DMS53 (cell line): ENCODE measurements at regions not wholly inside any gene's neighbourhood (a gene's known extent, or its start where the extent isn't known, plus 50 kb on each side); places are given as distances from the start of the nearest gene placed in this dataset.
A peak's percentile ranks its signal among the peaks of the same experiment; 100 is the strongest.

ENCODE experiments used
- DNase-seq: peaks from one replicate; lab custom pipeline; 2025; lab: John Stamatoyannopoulos, UW

DNA sequence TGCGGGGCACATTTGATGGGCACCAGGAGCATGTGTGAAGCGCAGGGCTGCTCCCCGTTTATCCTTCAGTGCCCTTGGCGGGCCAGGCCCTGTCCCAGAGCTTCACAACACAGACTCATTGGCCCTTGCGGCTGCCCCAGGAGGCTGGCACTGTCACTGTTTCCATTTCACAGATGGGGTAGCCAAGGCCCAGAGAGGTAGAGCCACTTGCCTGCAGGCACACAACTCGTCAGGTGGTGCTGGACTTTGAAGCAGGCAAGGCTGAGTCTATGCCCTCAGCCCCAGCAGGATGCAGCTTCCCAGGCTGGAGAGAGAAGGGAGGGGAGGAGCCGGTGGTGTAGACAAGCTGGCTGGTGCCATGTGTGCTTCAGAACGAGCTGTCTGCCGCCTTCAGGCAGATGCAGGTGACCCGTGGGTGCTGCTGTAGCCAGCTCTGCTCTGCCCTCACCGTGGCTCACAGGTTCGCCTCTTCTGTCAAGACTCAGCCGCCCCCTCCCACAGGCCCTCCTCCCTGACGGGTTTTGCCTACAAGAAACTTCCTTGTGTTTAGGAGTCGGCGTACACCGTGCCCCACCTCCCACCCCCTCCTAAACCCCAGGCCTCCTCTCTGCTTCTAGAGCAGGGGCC is 232.3 kb upstream of the CIBAR2 start:
- peak; percentile 13 for DNase-seq

DNA sequence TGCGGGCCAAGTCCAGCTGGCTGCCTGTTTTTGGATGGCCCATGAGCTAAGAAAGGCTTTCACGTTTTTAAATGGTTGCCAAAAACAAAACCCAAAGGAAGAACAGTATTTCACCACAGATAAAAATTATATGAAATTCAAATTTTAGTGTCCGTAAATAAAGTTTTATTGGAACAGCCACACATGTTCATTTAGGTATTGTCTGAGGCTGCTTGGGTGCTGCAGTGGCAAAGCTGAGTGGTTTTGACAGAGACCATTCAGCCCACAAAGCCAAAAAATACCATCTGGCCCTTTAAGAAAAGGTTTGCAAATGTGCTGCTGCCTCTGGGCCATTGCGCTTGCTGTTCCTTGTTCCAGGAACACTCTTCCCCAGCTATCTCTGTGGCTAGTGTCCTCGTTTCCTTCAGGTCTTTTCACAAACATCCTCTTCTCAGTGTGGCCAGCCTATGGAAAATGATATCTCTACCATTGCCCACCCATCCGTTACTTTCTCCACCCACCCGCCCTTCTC is 232.9 kb upstream of the CIBAR2 start:
- DNase-seq, result no peak

DNA sequence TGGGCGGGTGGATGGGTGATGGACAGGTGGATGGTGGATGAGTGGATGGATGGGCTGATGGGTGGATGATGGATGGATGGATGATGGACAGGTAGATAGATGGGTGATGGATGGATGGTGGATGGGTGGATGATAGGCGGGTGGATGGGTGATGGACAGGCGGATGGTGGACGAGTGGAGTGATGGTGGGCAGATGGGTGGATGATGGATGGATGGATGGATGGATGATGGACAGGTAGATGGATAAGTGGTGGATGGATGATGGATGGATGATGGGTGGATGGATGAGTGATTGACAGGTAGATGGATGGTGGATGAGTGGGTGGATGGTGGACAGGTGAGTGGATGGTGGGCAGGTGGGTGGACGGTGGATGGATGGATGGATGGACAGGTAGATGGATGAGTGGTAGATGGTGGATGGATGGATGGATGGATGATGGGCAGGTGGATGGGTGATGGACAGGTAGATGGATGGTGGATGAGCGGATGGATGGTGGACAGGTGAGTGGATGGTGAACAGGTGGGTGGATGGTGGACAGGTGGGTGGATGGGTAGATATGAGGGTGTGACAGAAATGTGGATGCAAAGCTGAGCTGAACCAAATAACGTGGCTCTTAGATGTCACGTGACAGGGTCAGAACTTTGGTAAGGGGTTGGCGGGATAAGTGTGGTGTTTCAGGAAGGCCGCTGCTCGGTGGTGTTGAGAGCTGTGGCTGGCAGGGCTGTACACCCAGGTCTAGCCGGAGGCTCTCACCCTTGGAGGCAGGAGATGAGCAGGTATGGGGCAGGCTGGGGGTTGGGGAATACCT is 234.3 kb upstream of the CIBAR2 start:
- no peak for DNase-seq

DNA sequence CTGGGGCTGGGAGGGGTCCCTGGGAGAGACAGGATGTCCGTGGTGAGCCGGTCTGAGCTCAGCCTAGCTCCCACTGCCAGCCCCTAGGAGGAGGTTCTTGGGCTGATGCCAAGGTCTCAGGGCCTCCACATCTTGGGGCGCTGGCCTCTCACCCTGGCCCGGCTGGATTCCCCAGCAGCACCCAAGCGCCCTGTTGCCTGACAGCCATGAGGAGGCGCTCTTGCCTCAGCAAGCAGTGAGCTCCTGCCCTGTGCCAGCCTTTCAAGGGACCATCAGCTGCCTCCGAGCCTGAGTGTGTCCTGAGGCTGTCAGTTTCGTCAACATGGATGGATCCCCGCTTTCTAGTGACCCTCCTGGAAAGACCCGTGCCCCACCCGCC is 234.9 kb upstream of the CIBAR2 start:
- peak; percentile 64 for DNase-seq

DNA sequence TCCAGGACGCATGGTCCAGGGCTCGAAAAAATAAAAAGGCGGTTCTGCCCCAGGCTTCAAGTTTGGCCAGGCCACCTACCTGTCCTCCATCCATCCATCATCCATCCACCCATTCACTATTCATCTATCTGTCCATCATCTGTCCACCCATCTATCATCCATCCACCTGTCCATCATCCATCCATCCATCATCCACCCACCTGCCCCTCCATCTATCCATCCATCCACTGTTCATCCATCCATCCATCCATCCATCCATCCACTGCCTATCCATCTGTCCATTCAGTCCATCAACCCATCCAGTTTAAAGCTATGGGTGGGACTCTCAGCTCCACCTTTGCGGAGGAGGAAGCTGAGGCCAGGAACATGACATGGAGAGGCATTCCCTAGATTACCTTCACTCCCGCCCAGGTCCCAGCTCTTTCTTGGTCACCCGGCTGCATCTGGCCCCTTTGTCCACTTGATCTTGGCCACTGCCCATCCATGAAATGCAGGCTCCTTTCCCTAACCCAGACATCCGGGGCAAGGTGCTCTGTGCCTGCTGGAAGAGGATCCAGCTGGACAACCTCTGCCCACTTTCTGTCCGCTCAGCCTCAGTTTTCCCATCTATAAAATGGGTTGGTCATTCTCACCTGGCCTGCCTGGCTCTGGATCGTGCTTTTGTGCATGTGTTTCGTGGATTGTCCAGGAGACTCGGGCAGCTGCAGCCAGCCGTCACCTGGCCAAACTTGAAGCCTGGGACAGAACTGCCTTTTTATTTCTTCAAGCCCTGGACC is 236.0 kb upstream of the CIBAR2 start:
- DNase-seq, result no peak

DNA sequence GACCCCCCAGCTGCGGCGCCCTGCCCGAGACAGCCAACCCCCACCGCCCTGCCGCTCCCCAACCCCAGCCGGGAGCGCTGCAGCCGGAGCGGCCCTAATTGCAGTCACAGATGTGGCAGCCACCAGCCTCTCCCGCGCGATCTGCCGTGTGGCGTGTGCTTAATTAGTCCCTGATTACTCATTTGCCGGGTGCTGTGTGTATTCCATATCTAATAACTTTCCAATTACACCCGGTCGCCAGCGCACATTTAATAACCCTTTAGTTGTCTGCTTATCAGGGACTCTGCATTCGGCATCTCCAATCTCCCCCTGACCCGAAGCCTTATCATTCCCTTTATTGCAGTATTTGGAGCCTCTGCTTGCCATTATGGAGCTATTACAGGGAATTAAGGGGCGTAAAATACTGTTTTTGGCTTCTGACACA is 236.7 kb upstream of the CIBAR2 start:
- DNase-seq, result no peak

DNA sequence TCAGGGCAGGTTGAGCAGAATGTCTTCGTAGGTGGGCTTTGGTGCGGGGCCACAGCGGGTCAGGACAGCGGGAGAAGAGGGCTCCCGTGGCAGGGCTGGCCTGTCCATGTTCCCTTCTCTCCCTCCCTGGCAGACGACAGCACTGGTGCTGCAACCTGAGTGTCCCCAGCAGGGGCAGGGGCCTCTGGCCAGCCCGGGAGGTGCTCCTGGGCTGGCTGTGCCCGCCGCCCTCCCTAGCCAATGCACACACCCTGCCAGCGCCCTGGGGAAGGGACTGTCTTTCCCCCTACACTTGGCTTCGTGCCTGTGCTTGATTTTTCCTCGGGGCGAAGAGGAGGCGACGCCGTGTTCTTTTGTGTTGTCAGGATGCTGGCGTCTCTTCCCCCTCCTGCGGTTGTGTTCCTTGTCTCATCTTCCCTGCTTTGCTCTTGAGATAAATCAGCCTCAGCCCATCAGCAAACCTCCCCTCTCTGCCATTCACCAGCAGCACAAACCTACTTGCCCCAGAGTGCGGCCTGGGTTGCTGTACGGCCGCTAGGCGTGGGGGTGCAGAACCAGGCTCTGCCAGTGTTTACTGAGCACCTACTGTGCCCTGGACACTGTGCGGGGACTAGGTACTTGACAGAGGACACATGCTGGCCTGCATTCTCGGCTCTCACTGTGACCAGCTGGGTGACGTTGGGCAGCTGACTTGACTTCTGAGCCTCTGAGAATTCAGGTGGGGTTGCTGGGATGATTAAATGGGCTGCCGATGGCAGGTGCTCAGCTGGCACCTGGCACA is 237.3 kb upstream of the CIBAR2 start:
- DNase-seq, result no peak

DNA sequence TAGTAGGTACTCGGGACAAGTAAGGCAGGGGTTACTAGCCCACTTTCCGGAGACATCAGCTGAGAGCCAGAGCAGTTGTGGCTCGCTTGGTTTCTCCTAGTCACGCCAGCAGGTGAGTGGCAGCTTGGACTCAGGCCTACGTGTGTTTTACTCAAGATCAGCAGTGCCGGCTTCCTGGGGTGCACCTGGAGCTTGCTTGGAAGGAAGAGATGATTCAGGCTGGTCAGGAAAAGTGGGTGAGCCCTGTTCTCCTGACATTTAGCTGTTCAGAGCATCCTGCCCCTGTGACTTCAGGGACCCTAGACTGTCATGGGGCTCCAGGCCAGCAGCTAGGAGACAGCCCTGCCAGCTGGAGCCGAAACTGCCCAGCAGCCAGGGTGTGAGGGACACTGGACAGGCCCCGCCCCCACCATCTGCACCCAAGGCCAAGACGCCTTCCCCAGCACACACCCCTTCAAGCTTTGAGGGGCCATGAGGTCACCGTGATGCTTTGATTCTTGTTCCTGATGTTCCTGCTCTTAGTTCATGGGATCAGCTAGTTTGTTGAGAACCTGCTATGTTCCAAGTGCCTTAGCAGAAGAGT is 238.0 kb upstream of the CIBAR2 start:
- DNase-seq, result peak; percentile 11

DNA sequence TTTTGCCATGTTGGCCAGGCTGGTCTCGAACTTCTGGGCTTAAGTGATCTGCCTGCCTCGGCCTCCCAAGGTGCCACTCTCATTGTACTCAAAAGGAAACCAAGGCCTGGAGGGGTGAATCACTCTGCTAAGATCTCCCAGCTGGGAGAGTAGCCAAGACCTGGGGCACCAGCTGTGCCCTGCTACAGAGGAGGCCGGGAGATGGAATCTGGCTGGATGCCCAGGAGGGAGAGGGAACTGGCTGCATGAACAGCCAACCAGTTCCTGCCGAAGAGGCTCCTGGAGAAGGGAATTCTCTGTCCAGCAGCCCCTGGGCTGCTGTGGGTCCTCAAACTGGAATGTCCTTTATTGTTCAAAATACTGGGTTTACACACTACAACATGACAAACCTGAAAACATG is 238.7 kb upstream of the CIBAR2 start:
- DNase-seq, result peak; percentile 93

DNA sequence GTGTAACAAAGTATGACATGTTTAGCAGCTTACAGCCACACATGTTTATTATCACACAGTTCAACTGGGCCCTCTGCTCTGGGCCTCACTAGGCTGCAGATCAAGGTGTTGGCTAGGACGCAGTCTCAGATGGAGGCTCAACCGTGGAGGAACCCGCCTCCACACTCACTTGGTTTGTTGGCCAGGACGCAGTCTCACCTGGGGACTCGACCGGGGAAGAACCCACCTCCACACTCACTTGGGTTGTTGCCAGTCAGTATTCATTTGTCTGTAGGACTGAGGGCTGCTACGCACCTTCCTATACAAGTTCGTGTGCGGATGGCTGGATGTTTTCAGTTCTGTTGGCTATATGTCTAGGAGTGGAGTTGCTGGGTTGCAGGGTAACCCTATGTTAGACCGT is 240.7 kb upstream of the CIBAR2 start:
- no peak for DNase-seq

DNA sequence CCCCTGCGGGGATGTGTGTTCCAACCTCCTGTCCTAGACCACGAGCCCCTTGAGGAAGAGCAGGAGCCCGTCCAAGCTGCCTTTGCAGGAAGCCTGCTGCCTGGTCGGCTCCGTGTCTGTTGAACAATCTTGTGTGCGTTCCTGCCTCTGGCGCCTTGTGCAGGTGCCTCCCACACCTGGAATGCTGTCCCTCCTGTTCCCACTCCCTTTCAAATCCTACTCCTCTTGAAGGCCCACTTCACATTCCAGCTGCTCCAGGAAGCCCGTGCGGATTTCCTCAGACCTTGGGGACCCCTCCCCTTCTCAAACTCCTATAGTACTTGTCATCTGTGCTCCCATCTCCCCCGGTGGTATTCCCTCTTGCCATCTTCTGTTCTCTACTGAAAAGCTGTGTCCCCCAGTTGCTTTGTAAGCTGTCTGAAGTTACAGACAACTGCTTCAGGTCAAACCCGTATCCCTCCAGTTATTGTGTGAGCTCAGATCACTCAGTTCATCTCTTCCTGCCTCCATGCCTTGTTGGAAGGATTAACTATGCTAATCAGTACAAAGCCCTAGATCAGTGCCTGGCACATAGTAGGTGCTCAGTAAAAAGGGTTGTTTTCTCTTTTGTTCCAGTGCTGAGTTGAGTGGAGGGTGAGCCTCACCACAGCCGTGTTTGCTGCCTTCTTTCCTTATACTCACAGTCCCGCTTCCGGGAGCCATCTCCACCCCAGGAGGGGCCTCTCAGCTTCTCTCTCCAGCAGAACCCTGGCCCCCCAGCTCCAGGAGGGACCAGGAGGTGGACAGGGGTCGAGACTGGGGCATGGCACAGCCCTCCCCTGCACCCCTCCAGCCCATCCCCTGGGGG is 241.8 kb upstream of the CIBAR2 start:
- DNase-seq, result peak; percentile 79

DNA sequence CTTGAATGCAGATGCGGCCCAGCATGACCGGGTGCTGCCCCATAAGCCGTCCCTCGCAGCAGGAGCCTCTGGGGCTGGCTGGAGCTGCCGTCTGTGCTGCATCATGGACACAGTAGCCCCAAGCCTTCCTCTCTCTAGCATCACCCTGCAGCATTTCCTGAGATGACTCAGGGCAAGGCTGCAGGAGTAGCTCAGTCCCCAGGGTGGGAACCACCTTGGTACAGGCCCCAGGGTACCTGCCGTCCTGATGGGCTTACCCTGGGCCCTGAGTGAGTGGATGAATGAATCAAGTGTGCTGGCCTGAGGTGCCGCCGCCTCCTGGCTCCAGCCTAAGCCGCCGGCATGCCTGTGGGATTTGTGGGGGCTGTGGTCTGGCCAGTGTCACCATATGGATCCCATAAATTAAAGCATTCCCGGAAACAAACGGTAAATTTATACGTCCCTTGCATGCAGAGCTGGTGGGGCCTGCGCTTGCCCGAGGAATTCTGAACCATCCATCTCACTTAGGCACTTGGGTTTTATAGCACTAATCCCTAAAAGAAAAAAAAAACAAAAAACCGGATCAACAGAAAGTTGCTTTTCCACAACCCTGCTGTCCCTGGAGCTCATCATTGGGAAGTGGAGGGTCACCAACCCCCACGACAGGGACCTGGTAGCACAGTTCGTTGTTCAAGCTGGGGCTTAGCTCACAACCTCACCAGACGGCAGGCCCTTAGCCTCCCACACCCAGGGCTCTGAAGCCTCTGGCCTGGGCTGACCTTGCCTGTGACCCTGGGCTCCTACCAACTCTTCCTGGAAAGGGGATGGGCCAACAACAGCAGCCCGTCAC is 242.6 kb upstream of the CIBAR2 start:
- DNase-seq, result peak; percentile 30

DNA sequence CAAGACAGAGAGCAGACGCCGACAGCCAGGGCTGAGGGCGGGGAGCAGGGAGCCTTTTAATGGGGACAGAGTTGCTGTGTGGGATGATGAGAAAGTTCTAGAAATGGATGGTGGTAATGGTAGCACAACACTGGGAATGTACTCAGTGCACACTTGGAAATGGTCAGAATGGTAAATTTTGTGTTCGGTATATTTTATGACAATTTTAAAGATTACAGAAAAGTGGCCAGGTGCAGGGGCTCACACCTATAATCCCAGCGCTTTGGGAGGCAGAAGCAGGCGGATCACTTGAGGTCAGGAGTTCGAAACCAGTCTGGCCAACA is 243.2 kb upstream of the CIBAR2 start:
- DNase-seq, result no peak

DNA sequence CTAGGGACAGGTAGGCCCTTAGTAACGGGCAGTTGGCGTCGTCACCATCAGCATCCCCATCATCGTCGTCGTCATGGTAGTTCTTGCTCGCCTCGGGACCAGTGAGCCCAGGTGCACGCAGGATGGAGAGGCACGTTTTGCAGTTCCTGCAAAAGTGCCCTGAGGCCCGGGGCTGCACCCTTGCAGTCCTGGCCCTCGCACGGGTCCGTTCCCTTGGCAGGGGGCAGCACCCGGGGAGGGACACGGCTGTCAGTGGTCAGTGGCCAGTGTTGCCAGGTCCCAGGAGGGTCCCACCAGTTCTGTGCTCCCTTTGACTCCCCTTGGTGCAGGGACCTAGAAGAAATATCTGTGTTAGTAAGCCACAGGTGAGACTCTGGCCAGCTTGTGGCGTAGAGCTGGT is 243.9 kb upstream of the CIBAR2 start:
- DNase-seq, result no peak

DNA sequence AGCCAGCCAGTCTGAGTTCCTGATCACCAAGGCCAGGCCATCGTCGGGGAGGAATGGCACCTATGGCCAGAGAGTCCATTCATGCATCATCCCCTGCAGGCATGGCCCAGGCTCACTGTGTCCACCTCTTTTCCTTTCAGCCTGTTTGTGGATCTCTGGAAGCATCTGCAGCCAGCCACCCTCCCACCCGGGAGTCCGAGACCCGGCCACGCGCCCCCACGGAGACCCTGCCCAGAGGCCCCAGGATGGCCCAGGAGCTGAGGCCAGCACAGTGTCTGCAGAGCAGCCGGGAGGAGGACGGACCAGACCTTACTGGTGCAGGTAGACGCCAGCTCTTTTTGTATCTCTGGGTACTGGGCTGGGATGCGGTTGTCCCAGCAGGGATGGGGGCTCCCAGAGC is 245.1 kb upstream of the CIBAR2 start:
- no peak for DNase-seq

DNA sequence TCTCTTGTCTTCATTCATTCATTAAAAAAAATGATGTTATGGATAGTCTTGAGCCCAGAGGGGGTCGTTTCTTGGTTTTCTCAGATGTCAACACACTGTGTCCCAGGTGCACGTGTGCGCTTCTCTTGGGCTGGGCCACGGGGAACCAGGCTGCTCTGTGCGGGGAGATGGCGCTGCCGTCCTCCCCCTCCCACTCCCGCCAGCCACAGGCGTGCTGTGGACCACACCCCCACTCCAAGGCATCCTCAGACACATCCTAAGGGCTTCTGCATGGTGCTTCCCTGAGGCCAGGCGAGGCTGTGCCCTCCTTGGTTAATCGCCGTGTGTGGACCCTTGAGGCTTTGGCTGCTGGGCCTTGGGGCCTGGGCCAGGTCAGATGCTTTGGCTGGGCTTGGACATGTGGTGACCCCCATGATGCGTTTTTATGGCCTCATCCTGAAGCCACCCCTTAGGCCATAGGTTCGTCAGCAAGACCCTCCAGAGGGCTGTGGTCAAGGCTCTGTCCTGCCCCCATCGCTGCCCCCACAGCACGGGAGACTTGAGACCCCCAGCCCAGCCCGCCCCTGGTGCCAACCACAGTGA is 245.7 kb upstream of the CIBAR2 start:
- no peak for DNase-seq

DNA sequence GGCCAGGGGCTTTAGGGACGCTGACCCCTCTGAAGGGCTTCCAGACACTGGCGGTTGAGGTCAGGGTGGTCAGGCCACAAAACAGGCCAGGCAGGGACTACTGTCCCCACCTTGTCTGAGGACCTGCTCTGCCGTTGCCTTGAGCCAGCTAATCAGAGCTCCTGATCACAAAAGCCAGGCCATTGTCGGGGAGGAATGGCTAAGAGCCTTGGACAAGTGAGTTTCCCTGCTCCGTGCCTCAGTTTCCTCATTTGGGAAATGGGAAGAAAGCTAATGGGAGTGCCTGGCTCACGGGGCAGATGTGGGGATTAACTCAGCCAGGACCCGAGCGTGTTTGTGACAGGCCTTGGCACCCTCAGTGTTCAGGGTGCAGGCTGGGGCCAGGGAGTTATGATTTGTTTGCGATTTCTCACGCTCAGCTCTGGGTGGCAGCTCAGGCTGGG is 246.5 kb upstream of the CIBAR2 start:
- DNase-seq, result no peak

DNA sequence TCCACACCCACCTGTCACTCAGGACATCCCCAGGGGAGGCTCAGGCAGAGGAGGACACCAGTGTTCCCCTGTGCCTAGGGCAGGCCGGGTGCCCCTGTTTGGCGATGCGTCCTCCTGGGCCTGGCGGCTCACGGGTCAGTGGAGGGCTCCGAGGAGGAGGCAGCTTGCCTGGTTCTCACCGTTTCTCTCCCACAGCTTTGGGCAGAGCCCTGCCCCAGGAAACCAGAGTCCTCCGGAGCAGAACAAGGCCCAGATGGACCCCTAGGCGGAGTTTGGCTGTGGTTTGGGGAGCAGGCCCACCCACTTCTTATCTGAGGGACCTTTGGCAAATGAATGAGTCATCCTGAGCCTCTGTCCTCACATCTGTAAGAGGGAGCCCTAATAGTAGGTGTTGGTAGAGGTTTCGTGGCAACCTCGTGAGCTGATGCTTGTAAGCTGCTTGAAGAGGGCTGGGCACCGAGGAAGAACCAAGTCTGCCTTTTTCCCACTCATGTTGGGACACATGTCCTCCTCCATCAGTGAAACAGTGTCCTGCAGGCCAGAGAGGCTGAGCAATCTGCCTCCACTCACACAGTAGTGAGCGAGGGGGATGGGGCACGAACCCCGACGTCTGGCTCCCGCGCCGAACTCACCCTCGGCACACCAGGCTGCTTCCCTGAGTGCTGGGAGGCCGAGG is 247.0 kb upstream of the CIBAR2 start:
- peak; percentile 23 for DNase-seq
